WTC11 (cell line): ENCODE measurements at regions not wholly inside any gene's neighbourhood (a gene's known extent, or its start where the extent isn't known, plus 50 kb on each side); places are given as distances from the start of the nearest gene placed in this dataset.

Experiments
- ATAC-seq: fragments of 200-7000 bp; cut with Tn5 transposase; 2 replicates; pipeline ENCODE4 v1.10.0; 2021; ENCODE audit warnings: mild to moderate bottlenecking, moderate library complexity
- CTCF ChIA-PET: fragments of 300-600 bp; sonication (Branson Sonifier 250); formaldehyde crosslinking; loops from one replicate; lab custom pipeline; 2021; ENCODE audit warnings: antibody characterized with exemption; lab: Charles Lee
- POLR2A ChIA-PET: fragments of 350-600 bp; sonication (Branson Sonifier 250); formaldehyde crosslinking; loops from one replicate; lab custom pipeline; 2021; ENCODE audit warnings: antibody characterized with exemption; lab: Charles Lee
- DNase-seq: peaks from one replicate; pipeline ENCODE4 v3.0.0; 2021; ENCODE audit warnings: low spot score
- H3K27ac Mint-ChIP-seq: 2 replicates; pipeline ENCODE4 v1.8.0; 2021; ENCODE audit warnings: mixed read lengths
- H3K27me3 Mint-ChIP-seq: 2 replicates; pipeline ENCODE4 v1.8.0; 2021; ENCODE audit warnings: low read depth, mild to moderate bottlenecking, moderate library complexity, mixed read lengths
- H3K36me3 Mint-ChIP-seq: 2 replicates; pipeline ENCODE4 v1.8.0; 2021; ENCODE audit warnings: mixed read lengths
- H3K4me1 Mint-ChIP-seq: 2 replicates; pipeline ENCODE4 v1.8.0; 2022; ENCODE audit warnings: mixed read lengths
- H3K4me3 Mint-ChIP-seq: 2 replicates; pipeline ENCODE4 v1.8.0; 2021; ENCODE audit warnings: mild to moderate bottlenecking, moderate library complexity, mixed read lengths
- H3K9me3 Mint-ChIP-seq: 2 replicates; pipeline ENCODE4 v1.8.0; 2021; ENCODE audit warnings: mixed read lengths
- ARID4B ChIP-seq: sonication (generic); formaldehyde crosslinking; IDR thresholded peaks from 2 replicates; pipeline ENCODE4 v1.8.0; 2023; ENCODE audit warnings: missing genetic modification reagents, mild to moderate bottlenecking, borderline replicate concordance
- ATF3 ChIP-seq: sonication (generic); formaldehyde crosslinking; conservative IDR thresholded peaks from 2 replicates; pipeline ENCODE4 v1.8.1; 2022; ENCODE audit warnings: mild to moderate bottlenecking, missing genetic modification reagents
- CDX4 ChIP-seq: fragments of 250-450 bp; sonication (Bioruptor Pico); IDR thresholded peaks from 2 replicates; pipeline ENCODE4 v1.9.0; 2021; ENCODE audit warnings: moderate library complexity, mild to moderate bottlenecking, inconsistent platforms, borderline replicate concordance
- E2F1 ChIP-seq: sonication (generic); formaldehyde crosslinking; IDR thresholded peaks from 2 replicates; pipeline ENCODE4 v1.8.0; 2022; ENCODE audit warnings: mild to moderate bottlenecking, missing genetic modification reagents
- TCF7 ChIP-seq: sonication (generic); formaldehyde crosslinking; IDR thresholded peaks from 2 replicates; pipeline ENCODE4 v1.8.0; 2022; ENCODE audit warnings: mild to moderate bottlenecking, low read depth, missing genetic modification reagents, moderate library complexity
- TEAD1 ChIP-seq: sonication (generic); formaldehyde crosslinking; IDR thresholded peaks from 2 replicates; pipeline ENCODE4 v1.8.0; 2022; ENCODE audit warnings: mild to moderate bottlenecking, missing genetic modification reagents
- ZNF396 ChIP-seq: fragments of 250-450 bp; sonication (Bioruptor Pico); IDR thresholded peaks from 2 replicates; pipeline ENCODE4 v1.8.0; 2021; ENCODE audit warnings: mild to moderate bottlenecking, moderate library complexity, borderline replicate concordance
- ZNF425 ChIP-seq: fragments of 250-450 bp; sonication (Bioruptor Pico); conservative IDR thresholded peaks from 2 replicates; pipeline ENCODE4 v1.9.0; 2021; ENCODE audit warnings: mild to moderate bottlenecking
- TF ChIP-seq, protein P1 (sequence below): sonication (generic); formaldehyde crosslinking; IDR thresholded peaks from 2 replicates; pipeline ENCODE4 v1.8.1; 2022; ENCODE audit warnings: mild to moderate bottlenecking, missing genetic modification reagents, moderate library complexity, borderline replicate concordance
- TF ChIP-seq, protein P2 (sequence below): sonication (generic); formaldehyde crosslinking; IDR thresholded peaks from 2 replicates; pipeline ENCODE4 v1.8.1; 2022; ENCODE audit warnings: missing genetic modification reagents, borderline replicate concordance

DNA sequence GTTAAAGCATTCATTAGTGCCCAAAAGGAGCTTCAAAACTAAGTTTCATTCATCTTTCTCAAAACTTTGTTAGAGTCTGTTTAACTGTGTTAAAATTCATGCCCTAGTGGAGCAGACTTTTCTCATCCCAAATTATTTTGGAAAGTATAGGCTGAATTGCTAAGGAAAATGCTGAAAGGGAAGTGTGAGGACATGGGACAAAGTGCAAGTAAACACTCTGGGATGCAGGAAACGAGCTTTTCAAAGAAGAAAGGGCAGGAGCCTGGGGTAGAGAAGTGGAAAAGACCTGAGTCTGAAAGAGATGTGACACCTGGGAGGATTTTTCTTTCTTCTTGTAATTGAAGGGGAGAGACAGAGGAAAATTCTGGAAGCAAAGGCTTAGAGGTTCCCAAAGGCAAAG, 93.1 kb upstream of the ANKRD1 start (continued):
- TF ChIP-seq, protein P1, sequence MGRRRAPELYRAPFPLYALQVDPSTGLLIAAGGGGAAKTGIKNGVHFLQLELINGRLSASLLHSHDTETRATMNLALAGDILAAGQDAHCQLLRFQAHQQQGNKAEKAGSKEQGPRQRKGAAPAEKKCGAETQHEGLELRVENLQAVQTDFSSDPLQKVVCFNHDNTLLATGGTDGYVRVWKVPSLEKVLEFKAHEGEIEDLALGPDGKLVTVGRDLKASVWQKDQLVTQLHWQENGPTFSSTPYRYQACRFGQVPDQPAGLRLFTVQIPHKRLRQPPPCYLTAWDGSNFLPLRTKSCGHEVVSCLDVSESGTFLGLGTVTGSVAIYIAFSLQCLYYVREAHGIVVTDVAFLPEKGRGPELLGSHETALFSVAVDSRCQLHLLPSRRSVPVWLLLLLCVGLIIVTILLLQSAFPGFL (CRISPR knock-in tag) = no peak
- no peak for TF ChIP-seq ZNF396 (CRISPR knock-in tag)
- TF ChIP-seq ARID4B (CRISPR knock-in tag) = no peak

DNA sequence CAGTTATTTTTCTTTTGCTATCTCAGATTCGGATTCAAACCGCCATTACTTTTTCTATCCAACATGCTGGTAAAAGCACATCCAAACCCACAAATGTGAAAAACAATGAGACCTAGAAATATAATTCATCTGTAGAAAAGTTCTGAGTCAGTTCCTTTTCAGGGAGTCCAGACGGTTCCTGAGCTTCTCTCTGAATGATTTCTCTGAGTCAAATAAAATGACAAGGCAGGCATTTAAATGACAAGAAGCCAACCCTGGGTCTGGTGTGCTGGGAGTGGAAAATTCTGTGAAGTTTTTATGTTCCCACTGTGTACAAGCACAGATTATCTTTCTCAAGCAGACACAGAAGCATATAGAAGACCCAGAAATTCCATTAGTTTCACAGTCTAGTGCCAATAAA, 96.3 kb upstream of the ANKRD1 start:
- Mint-ChIP-seq H3K36me3 (no peaks in the 10 kb centered on the region), H3K27ac (no peak overlapping the region), H3K27me3 (peaks cover 6% of the 10 kb centered on the region), H3K4me3 (no peak overlapping the region), H3K4me1 (no peaks in the 10 kb centered on the region), H3K9me3 (no peaks in the 10 kb centered on the region)
- CTCF ChIA-PET = interaction anchor here (0.5 to 1.1 kb wide), 4 partner anchors 12 to 105 kb away, joined by 3 to 5 read pairs (median 4); no protein-coding TSS in a partner anchor
- ATAC-seq (no peak), DNase-seq (no peak)
- no peak for TF ChIP-seq TCF7 (CRISPR knock-in tag)
- no peak for TF ChIP-seq CDX4 (CRISPR knock-in tag)
- TF ChIP-seq ATF3 (CRISPR knock-in tag) = no peak
- TF ChIP-seq, protein P2, sequence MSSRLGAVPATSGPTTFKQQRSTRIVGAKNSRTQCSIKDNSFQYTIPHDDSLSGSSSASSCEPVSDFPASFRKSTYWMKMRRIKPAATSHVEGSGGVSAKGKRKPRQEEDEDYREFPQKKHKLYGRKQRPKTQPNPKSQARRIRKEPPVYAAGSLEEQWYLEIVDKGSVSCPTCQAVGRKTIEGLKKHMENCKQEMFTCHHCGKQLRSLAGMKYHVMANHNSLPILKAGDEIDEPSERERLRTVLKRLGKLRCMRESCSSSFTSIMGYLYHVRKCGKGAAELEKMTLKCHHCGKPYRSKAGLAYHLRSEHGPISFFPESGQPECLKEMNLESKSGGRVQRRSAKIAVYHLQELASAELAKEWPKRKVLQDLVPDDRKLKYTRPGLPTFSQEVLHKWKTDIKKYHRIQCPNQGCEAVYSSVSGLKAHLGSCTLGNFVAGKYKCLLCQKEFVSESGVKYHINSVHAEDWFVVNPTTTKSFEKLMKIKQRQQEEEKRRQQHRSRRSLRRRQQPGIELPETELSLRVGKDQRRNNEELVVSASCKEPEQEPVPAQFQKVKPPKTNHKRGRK (CRISPR knock-in tag) = no peak
- TF ChIP-seq ZNF425 (CRISPR knock-in tag) = no peak
- POLR2A ChIA-PET = no interaction called here

GRCh38 chr10:91021901-91022300, 101.0 kb upstream of the ANKRD1 start:
- CTCF ChIA-PET = interaction anchor here (0.6 to 1.6 kb wide), 2 partner anchors 110 to 156 kb away, joined by 3 read pairs; no protein-coding TSS in a partner anchor
- no peaks in the 10 kb centered on the region for H3K36me3 Mint-ChIP-seq
- POLR2A ChIA-PET = no interaction called here
- H3K4me3 Mint-ChIP-seq = no peak overlapping the region
- DNase-seq = no peak
- ATAC-seq = no peak
- H3K4me1 Mint-ChIP-seq = no peaks in the 10 kb centered on the region
- no peak overlapping the region for H3K27ac Mint-ChIP-seq
- no peak for TF ChIP-seq E2F1 (CRISPR knock-in tag)
- TF ChIP-seq TEAD1 (CRISPR knock-in tag) = no peak
- no peaks in the 10 kb centered on the region for H3K9me3 Mint-ChIP-seq
- peaks cover 16% of the 10 kb centered on the region for H3K27me3 Mint-ChIP-seq
